ENCODE measurements at regions not wholly inside any gene's neighbourhood (a gene's known extent, or its start where the extent isn't known, plus 50 kb on each side); places are given as distances from the start of the nearest gene placed in this dataset.
"Not testable (repeated sequence)": the region's sequence is repeated elsewhere in the genome, so short reads cannot be mapped to it uniquely, and the experiment has no call there.

GRCh38 chr1:194358208-194358581 lies 1171.8 kb upstream of the B3GALT2 start:
- DNase-seq, result no peak

- DNase-seq, result not testable (repeated sequence)
Observed at GRCh38 chr1:194357573-194358207, 1171.3 kb upstream of the B3GALT2 start.

DNA sequence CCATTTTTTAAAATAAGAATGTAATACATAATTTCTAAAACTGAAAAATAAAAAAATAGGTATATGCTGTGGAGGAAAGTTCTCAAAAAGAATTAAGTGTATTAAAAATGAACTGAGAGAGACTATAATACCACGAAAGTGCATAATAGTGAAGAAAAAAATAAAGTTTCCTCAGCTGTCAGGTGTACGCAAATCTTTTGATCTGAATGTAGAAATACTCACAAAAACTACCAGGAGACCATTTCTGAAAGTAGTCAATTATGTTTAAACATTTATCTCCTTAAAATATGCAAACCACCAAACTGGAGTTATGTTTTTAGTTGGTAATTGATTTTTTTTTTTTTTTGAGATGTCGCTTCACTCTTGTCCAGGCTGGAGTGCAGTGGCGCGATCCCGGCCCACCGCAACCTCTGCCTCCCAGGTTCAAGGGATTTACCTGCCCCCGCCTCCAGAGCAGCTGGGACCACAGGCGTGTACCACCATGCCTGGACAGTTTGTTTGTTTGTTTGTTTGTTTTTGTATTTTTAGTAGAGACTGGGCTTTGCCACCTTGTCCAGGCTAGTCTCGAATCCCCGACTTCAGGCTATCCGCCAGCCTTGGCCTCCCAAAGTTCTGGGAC lies 1169.2 kb upstream of the B3GALT2 start:
- no peak for DNase-seq

GRCh38 chr1:194353121-194353520 lies 1166.7 kb upstream of the B3GALT2 start:
- no peak for DNase-seq

- no peak for DNase-seq
Observed at GRCh38 chr1:194347200-194347599, 1160.8 kb upstream of the B3GALT2 start.

GRCh38 chr1:194342484-194343262 lies 1156.3 kb upstream of the B3GALT2 start:
- no peak for DNase-seq

GRCh38 chr1:194341587-194341986 lies 1155.2 kb upstream of the B3GALT2 start:
- DNase-seq, result no peak

DNA sequence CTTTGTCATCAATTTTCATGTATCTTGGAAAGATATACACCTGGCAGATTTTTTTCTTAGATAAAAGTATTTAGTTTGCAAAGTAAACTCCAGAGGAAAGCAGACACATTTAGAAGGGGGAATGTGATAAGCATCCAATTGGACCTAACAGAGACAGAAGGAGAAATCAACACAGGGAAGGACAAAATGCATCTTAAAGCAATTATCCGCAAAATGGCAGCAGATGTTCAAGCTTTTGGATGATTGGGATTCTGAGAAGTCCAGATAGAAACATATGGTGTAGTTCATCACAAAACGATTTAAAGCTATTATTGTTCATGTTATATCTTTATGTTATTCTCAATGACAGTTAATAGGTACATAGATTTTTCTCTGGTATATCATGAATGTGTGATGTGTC lies 1153.1 kb upstream of the B3GALT2 start:
- no peak for DNase-seq

DNA sequence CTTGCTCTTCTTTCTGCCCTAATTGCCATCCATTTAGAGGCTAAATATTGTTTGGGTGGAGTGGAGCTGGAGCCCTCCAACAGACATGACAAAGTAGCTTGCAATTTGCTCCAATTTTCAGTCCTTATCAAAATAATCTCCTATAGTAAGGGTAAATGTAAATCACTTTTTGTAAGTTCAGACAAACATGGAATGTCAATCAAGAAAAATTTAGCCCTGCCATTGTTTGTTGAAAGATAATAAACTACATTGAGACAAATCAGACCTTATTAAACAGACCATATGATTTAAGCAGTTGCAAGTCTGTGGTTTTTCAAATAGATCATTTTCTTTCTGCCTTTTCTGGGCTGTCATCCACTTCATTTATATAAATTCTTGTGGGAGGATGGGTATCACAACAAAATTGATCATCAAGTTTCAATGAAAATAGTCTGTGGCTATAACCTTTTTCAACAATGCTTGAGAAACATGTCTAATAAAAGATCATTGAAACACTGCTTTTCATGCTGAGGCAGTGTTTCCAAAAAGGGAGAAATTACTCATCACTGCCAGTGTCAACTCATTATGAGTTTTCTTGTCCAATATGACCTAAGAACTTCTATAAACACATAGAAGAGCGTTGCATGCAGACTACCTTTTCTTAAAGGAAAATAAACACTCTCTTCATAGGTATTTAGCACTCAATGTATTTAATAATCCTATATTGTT lies 1152.0 kb upstream of the B3GALT2 start:
- DNase-seq, result no peak

DNA sequence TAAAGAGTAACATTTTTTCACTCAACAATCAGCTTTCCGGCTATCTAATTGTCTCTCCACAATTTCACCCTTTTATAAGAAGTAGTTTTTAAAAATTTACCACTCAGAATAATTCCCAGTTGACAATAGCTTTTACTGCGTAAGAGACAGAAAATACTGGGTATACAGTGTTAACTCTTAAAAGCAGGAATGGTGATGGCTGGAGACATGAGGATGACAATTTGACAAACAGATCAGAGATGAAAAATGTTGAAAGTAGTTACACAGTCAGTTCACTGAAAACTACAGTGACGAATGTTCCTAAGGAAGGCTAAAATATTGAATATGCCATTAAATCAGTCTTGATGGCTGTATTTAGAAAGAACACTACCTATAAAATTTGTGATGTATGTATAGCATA lies 1146.8 kb upstream of the B3GALT2 start:
- no peak for DNase-seq

DNA sequence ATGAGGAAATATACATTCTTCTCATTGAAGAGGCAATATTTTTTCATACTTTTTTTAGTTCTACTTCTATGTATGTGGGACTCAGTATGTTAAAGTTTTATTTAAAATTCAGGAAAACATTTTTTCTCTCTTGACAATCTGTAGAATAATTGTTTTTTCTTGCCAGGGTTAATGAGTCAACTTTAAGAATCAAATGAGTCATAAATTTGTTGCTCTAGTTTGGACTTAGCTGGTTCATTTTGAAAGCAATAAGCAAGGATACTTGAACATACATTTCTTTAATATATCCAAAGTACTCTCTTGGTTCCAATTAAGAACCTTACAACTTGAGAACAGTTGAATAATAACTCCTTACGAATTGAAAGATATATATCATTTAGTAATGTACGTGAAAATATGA lies 1145.3 kb upstream of the B3GALT2 start:
- no peak for DNase-seq

DNA sequence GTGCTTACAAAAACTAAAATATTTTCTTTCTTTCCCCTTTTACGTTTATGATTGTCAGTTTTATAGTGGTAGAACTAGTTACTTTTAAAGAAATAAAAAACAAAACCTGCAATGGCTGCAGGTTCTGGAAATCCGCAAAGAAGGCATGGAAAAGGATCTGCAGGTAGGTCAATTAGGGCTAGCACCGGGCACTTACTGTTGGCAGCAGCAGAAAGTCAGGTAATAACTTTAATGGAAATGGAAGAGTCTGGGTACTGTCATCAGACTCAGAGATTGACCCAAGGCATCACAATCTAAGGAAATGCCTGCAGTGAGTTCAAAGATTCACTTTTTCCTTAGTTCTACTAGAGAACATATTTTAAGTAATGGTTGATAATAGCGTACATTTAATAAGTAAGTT lies 1136.3 kb upstream of the B3GALT2 start:
- no peak for DNase-seq

DNA sequence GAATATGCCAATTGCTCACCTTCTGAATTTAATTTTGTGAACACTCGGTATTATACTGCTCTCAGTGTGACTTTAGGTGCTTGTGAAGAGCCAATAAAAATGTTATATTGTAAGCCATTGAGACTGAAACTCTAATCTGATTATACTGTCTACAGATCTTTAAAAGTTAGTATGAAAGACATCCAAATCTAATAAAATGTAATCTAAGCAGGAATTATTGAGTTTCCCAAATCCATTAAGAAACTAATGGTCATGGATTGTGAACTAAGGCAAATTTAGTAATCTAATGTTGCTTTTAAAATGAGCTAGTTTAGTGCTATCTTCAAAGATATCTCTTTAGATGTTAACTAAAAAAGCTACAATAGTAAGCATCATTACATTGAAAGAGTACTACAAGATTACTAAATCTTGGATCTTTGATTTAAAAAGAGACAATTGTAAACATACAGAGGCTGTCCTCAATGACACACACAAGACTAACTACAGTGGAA lies 1132.4 kb upstream of the B3GALT2 start:
- no peak for DNase-seq

DNA sequence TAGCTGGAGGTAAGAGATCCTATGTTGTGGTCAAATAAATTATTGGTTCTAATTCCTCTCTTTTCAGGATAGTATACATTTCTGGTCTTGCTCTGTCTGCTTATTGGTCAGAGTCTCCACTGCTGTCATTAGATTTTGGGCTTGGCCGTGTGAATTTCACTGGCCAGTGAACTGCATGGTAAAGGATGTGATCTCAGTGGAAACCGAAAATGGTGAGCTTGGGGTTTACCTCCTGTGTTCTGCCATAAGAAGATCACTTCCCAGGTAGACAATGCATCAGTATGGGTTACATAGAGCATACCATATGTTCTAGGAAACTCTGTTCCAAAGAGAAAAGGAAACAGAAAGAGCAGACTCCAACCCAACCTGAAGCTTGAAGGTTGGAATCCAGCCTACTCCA lies 1123.3 kb upstream of the B3GALT2 start:
- no peak for DNase-seq

GRCh38 chr1:194309269-194309668 lies 1122.9 kb upstream of the B3GALT2 start:
- DNase-seq, result no peak

- no peak for DNase-seq
Observed at GRCh38 chr1:194300776-194301175, 1114.4 kb upstream of the B3GALT2 start.

DNA sequence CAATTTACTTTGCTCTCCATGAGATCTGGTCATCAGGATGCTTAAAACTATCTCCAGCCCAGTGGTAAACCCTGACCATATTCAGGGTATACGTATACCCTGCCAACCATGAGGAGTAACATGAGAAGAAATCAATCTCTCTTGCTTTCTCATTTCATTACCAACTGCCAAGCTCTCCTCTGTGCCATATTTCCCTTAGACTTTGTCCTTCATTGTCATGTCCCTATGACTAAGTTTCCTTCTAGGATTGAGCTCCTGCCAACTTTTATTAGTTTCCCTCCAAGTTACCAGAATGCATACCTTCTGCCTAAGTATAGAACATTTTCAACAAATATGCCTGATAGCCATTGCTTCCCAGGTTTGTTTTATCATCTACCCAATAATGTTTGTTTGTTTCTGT lies 1113.9 kb upstream of the B3GALT2 start:
- DNase-seq, result no peak

GRCh38 chr1:194298007-194298598 lies 1111.7 kb upstream of the B3GALT2 start:
- no peak for DNase-seq

DNA sequence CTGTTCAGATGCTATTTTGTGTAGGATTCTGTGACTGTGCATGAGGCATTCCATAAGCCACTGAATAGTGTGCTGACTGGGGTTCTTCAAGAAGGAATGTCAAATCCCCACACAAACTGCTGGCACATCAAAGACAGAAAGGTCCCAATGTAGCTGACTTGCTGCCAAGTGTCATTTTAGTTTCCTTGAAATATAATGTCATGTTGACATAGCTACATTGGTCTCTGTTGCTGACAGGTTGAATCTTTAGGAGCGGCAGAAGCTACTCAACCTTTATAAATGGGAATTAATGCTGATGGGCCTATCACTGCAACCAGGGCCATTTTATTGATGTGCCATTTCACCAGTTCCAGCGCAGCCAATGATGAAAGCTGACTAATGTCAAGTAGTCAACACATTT lies 1110.7 kb upstream of the B3GALT2 start:
- DNase-seq, result no peak

- no peak for DNase-seq
Observed at GRCh38 chr1:194296201-194296600, 1109.8 kb upstream of the B3GALT2 start.

GRCh38 chr1:194295685-194296084 lies 1109.3 kb upstream of the B3GALT2 start:
- DNase-seq, result no peak

- DNase-seq, result no peak
Observed at GRCh38 chr1:194293851-194294405, 1107.5 kb upstream of the B3GALT2 start.

DNA sequence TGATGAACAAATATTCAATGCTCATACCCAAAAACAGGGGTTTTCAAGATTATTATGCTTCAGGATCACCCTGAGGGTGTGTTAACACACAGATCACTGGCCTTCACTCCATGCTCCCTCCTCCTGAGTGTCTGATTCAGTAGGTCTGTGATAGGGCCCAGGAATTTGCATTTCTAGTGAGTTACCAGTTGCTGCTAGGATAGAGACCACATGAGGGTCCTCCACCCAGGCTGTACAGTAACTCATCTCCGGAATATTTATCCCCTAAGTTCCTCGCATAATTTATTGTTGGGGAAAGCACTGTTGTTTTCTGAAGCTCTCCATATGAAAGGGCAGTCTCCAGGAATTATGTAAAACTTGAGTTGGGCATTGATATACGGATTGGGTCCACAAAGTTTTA lies 1106.6 kb upstream of the B3GALT2 start:
- no peak for DNase-seq
